Fibroblast of gingiva (primary cell): ENCODE measurements at regions not wholly inside any gene's neighbourhood (a gene's known extent, or its start where the extent isn't known, plus 50 kb on each side); places are given as distances from the start of the nearest gene placed in this dataset.

Experiments used
- DNase-seq: peaks from one replicate; pipeline ENCODE4 v3.0.0-alpha.2; 2011; ENCODE audit warnings: low read depth

DNA sequence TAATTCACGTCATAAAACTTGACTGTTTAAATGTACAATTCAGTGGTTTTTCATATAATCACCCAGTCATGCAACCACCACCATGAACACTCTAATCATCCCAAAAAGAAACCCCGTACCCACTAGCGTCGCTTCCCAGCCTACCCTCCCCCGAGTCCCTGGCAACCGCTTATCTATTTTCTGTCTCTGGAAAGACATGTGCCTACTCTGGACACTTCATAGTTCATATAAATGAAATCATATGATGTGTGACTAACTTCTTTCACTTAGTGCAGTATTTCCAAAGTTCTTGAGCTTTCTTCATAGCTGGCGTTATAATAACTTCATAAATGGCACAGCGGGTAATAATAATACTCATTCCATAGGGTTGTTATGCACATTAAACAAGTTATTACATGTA lies 215.2 kb downstream of the MYLK4 start:
- no peak for DNase-seq

DNA sequence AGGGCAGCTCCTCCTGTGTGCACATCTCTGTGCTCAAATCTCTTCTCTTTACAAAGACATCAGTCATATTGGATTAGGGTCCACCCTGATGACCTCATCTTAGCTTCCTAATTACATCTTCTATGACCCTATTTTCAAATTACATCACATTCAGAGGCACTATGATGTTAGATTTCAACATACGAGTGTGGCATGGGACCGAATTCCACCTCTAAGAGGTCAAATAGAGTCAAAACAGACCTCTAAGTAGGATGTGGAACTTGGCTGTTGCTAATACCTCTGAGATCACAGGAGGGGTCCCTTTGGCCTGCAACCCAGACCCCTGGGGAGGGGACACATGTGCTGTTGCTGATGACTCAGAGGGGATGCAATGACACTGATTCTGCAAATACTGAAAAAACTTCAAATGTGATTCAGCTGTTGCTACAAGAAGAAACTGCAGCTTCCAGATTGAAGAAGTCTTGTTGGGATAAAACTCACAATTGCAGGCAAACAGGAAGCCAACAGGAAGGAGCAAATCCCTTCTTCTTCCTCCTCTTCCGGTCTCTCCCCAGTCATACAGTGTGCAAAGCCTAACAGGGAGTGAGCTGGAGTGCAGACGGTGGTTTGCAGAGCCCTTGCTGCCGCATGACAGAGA lies 216.2 kb downstream of the MYLK4 start:
- DNase-seq = peak; percentile 46

DNA sequence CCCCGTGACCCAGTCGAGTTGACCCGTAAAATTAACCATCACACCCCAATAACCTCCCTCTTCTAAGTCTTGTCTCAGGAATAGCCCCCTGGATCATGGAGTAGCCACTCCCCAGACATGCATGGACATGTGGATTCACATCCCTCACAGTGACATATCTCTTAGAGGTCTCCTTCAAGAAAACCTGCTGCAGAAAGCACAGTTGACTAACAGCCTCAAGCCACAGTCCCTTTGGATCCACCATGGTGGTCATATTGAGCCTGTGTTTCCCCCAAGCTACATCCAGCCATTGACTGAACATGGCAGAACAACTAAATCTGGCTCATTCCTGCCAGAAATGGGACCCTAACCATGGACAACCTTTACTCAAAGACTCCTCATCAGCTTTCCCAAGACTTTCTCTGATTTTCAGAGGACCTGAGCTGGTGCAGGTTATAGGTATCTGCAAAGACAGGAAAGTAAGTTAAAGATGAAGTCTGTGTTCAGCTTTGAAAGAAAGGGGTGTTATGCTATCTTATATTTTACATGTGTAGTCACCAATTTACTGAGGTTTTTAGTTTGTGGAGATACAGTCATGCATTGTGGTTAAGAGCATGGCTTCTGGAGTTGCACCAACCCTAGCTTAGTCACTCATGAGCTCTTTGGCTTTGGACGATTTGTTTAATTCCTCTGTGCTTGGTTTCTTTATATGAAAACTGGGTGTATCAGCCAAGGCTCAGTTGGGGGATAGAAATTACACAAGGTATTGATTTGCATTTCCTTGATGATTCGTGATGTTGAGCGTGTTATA lies 219.1 kb downstream of the MYLK4 start:
- DNase-seq = peak; percentile 76

DNA sequence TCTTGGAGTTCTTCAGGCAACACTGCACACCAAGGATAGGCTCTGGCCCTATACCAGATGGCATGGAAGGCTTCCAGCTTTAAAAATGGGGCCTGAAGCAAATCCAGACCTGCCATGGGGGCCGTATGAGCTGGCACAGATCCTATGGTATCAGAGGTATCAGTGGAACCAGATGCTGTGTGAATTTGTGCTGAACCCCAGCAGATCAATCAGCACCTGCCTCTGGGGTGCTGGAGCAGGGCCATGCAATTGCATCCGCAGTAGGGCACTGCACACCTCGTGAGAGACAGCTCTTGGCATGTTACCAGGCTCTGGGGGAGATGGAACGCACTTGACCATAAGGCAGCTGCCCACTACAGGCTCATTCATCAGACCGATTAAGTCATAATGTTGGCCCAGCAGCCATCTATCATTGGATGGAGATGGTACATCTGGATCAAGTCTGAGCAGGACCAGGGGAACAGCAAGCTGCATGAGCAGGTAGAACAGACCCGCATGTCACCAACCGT lies 221.5 kb downstream of the MYLK4 start:
- DNase-seq = no peak

DNA sequence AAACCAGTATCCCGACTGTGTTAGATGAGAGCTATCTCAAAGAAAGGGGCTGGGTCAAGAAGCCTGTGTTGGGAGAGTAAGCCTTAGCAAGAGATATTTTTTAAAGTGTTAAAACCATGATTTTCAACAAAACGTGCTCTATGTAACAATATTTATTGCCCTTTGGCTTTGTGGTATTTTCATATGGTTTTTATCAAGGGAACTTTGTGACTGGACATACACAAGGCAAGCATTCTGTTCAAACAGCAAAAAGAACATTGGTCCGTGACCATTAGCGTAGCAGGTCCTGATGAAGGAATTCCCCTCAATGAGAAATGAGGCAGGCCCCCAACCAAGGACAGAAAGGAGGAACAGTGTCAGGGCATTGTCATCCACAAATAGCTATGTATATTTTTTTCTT lies 222.6 kb downstream of the MYLK4 start:
- peak; percentile 18 for DNase-seq

DNA sequence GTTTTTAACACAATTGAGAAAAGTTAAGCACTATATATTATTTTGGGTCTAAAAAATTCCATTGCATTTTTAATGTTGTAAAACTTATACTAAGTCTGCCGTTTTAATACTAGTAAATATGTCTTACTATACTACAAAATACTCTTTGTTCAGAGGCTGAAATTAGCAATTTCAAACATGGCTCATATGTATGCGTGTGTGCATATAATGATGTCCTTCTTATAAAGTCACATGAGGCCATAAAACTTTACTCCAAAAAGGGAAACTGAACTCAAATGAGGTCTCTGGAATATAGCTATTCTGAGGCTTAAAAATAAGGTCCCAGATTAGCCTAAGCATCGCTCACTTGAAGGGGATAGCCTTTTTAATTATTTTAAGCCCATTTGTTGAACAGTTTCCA lies 224.0 kb downstream of the MYLK4 start:
- DNase-seq = no peak

DNA sequence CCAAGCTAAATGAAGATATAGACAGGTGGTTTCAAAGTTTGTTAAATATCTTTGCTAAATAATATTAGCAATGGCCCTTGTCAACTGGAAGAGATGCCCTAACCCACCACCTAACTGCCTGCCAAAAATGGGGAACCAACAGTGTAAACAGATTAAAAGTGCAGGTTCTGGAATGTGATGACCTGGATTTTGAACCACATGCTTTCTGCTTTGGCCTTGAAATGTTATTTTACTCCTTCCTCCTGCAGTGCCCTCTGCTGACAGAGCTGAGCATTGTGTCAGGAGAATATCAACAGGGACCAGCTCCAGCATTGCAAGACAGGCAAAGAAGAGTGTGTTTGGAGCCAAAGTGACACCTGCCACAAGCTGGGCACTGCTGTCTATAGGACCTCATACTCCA lies 226.6 kb downstream of the MYLK4 start:
- DNase-seq = no peak

DNA sequence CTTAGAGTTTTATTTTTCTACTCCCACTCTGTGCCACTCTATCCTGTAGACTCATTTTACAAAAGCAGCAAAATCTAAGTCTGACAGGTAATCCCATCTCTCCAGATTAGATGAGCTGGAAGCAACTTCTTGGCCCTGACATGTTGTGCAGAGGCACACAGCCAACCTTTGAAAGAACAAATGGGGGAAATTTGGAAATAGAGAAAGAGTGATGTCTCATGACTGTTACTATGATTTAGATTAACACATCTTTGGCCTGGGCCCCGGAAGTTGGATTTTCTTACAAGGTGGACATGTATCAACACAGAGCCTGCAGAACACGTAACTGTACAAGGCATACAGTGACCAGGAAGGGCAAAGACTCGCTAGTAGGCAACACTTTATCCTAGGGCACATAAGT lies 227.7 kb downstream of the MYLK4 start:
- DNase-seq = no peak

DNA sequence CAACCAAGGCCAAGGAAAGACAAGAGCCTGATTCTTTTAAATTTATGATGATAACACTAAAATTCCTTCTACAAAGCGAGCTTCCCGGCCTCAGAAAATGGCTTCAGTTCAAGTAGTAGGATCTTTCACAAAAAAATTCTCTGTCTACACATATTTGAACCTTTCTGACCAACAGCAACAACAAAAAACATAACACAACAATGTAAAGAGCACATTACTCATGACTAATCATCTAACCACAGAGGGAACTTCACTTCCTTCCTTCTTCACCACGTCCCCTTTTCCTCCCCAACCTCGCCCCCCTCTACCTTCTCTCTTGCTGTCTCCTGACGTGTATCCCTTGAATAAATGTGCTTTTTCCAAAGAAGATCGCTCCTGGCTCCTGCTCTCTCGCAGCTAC lies 228.2 kb downstream of the MYLK4 start:
- no peak for DNase-seq

DNA sequence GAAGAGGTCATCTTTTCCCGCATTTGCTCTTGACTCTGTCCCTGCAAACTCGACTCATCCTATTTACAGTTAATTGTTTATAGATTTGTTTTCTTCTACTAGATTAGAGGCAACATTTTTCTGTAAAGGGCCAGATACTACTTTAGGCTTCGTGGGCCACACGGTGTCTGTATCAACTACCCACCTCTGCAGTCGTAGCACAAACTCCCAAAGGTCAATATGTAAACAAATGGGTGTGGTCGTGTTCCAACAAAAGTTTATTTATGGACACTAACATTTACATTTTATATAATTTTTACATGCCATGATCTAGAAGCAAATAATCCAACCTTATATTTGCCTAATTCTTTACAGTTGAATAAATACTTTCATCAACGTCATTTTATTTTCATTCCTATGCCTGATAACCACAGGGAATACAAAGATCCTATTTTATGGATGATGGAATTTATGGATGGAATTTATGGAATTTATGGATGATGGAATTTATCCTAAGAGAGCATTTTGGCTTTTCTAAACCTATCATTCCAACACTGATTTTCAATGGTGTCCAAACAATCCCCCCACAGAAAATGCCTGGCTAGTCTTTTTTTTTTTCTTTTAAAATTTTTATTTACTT lies 232.8 kb downstream of the MYLK4 start:
- no peak for DNase-seq

DNA sequence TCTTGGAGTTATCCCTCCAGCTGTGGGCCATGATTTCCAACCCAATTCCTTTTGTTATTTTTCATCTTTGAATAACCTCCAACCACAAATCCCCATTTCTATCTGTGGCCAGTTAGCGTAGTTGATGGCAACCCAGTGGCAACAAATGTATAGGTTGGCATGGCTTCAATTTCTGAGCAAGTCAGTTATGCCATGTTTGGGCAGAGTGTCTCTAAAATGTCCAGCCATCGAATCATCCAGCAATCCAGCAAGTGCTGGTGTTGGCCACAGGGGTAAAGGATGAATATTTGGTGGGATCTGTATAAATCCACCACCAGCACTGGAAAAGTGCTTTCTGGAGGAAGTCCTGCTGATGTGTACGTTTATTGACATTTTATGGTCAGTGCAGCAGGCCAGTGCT lies 233.3 kb downstream of the MYLK4 start:
- DNase-seq = no peak

DNA sequence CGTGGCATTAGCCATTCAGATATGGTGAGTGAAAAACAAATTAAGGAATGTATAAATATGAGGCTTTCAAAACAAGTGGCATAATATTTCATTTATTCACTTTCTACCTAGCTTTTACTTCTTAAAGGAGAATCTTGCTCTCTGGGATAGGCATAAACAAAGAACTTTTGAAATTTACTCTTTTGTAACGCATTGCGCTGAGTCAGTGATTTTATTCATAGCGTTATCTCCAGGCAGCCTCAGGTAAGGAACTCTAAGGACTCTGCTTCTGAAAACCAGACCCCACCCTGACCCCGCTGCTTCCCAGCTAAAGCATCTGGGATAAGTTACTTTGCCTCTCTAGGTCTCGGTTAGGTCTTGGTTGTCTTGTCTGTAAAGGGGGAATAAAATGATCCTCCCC lies 234.7 kb downstream of the MYLK4 start:
- DNase-seq = no peak

DNA sequence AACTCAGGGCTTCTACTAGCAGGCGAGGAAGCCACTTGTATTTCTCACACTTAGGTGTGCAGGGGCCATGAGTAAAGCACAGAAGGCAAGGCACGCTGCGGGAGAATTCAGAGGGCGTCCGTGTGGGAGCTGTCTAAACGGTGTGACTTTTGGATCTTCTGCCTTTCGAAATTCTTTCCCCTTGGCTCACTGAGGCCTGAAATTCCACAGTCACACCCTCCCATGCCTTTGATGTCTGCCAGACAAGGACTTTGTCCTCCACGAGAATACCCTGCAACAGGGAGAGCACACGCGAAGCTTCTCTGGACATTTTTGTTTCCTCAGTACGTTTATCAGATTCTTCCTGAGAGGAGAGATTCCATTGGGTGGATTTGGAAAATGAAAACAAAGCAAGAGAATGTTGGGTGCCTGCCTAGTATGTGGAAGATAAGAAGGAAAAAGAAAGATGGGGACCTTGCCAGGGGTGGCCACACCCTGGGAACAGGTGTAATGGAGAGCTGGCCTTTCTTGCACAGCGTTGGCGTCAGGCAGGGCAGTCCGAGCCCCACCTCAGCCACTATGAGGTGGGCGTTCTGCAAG lies 235.7 kb downstream of the MYLK4 start:
- no peak for DNase-seq

DNA sequence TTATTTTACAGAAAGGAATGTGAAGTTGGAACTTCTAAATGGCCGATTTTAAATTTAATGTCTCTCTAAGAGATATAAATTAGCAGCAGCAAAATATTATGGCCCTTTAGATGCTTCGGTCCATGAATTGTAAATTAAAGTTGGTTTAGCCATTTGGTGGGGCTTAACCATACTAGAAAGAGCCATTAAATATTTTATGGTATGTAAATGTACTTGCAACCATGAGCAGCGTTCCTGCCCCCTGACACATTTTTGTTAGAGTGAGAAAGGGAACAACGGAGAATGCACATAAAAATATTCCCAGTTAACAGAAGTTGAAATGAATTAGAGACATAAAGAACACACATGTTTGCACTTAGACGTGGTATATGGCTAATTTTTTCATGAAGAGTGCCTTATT lies 237.9 kb downstream of the MYLK4 start:
- DNase-seq = no peak

DNA sequence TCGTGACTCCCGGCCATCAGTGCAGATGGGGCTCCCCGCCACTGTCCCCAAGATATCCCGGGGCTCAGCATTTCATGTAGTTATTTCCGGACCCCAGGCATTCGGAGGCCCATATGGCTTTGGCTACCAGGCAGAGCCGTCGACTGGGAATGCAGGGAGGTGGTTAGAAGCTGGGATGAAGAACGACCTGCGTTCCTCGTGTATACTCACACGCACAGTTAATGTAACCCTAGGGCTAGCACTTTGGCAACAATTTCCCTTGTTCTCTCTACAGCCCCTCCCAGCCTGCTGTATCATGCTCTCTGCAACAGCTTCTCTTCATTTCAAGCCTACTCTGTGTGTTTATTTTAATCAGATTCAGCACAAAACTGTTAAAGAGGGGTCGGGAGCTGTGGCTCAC lies 240.4 kb downstream of the MYLK4 start:
- DNase-seq = no peak

DNA sequence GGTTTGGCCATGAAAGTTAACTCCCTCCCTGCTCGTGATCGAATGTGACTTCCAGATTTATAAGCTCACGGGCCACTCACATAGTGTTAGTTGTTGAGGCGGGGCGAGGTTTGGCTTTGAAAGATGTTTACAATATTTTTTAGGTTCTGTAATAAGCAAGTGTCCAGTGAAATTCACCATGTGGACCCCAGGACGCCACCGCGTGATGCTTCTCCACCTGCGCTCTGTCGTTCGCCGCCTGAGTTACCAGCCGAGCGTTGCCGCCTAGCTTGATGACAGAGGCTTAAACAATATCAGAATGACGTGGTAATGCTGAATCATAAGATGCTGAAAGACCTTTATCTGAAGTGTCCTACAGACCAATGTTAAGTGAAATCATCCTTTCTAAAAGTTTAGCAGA lies 241.0 kb downstream of the MYLK4 start:
- DNase-seq = no peak

DNA sequence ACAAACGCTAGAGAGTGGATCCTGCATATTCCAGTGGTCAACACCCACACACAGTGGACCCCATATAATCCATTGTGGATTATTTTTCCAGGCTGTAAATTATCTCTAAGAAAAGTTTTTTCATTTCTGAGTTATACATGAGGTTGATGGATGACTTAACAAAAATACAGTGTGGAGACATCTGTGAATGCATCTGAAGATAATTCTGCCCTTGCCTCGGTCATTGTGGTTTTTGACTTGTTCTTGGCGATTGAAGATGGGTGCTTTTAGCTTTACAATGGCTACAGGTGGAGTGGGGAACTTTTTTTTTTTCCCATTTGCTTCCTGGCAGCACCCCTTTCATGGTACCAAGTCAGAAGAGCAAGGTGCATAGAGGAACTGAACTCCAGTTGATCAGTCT lies 242.7 kb downstream of the MYLK4 start:
- DNase-seq = no peak

DNA sequence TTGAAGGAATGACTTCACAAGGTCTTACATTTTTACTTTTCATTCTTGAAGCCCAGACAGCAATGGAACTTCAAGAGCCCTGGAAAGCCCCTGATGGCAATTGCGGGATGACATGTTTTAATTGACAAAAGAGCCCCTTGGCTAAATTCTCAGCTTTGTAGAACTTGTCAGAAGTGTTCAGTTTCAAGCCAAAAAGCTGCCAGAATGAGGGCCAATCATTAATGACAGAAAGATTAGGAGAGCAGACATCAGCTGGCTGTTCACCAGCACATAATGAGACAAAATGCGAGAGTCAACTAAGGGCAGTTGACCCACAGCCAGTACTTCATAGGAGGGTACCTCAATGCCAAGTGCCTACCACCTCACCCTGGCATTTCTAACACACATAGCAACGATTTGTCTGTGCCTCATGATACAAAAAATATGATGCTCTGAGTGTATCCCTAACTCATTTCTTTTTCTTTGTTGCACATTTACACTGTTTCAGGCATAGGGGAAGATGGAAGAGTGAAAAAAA lies 243.1 kb downstream of the MYLK4 start:
- no peak for DNase-seq

DNA sequence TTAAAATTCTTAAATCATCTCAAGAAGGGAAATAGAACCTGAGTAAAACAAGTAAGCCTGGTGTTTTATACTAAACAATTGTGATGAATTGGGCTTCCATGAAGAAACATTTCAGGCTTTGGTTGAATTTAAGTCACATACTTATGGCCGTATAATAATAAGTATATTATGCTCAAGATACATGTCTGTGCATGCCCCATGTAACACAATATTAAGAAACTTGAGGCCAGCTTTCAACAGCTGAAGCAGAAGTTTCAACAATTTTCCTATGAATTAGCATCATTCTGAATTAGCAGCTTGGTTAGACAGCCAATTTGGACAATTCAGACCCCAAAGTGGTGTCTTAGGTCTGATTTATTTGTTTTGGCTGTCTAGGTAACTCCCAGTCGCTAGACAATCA lies 243.7 kb downstream of the MYLK4 start:
- DNase-seq = no peak

DNA sequence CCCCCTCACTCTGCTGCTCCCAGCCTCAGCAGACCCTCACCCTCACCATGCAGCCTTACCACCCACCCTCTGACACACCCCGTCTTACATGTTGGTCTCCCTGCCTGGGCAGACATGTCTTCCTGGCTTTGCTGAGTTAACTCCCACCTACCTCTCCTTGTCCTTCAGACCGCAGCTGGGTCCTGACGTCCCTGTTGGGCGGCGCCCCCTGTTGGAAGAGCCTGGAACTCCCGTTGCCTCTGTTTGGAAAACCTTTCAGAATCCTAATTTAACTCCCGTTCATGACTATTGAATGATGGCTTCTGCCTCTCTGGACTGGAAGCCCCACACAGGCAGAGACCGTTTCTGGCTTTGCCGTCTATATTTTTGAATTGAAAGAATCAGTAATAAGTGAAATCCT lies 245.1 kb downstream of the MYLK4 start:
- no peak for DNase-seq

DNA sequence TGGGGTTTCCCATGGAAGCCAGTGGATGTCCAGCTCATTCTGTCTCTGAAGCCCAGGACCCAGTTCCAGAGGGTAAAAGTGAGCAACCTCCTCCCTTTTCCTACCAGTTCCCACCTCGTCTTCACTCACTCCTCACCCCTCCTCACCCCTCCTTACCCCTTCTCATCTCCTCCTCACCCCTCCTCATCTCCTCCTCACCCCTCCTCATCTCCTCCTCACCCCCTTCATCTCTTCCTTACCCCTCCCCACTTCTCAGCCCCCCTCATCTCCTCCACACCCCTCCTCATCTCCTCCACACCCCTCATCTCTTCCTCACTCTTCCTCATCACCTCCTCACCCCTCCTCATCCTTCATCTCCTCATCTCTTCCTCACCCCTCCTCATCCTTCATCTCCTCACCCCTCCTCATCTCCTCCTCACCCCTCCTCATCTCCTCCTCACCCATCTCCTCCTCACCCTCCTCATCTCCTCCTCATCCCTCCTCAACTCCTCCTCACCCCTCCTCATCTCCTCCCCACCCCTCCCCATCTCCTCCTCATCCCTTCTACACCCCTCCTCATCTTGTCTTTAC lies 246.1 kb downstream of the MYLK4 start:
- DNase-seq = no peak

DNA sequence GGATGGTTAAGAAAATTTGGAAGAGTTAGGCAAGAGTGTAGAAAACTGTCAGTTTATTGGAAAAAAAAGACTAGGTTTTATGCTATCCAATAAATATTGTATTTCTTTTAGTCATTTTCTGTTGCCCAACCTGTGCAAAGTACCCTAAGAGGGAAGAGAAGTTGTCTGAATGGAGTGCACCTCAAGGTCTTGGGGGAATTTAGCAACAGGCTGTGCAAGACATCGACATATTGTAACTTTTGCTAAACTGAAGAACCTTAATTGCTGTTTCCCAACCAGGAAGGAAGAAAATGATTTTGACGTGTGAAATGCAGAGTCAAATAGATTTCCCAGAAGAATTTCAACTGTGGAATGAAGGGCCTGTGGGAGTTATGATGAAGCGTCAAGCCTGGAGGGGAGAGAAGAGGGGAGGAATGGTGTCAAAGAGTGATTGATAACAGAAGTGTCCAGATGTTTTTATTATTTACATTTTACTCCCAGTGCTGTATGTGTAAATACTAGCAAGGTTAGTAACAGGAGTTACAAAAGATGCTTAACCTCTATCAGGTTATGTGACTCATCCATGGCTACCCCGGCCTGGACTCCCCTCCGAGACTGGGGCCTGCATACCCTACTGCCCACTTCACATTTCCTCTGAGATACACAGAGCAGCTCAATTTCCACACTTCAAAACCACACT lies 246.8 kb downstream of the MYLK4 start:
- peak; percentile 48 for DNase-seq
